Endothelial cell of umbilical vein (primary cell): ENCODE measurements at regions not wholly inside any gene's neighbourhood (a gene's known extent, or its start where the extent isn't known, plus 50 kb on each side); places are given as distances from the start of the nearest gene placed in this dataset.

ENCODE experiments used
- BruUV-seq: library from RNA; stranded (reverse); fragments of 400-500 nt; replicated peaks from 2 replicates; lab custom pipeline; 2021; lab: Mats Ljungman, UMichigan
- CTCF ChIA-PET: fragments of 300-600, 350-600 bp; sonication (Branson Sonifier 250); formaldehyde crosslinking; loops from one replicate; lab custom pipeline; 2021; ENCODE audit warnings: antibody characterized with exemption, inconsistent platforms; lab: Charles Lee
- POLR2A ChIA-PET: fragments of 300-600, 350-600 bp; sonication (Branson Sonifier 250); formaldehyde crosslinking; loops from one replicate; lab custom pipeline; 2021; ENCODE audit warnings: antibody characterized with exemption, inconsistent platforms; lab: Charles Lee
- DNase-seq: peaks from one replicate; pipeline ENCODE4 v3.0.0-alpha.2; 2011; ENCODE audit warnings: low read depth, low spot score
- FAIRE-seq: peaks from 2 replicates; lab custom pipeline; 2011; peaks lifted over from hg19 to GRCh38; lab: Jason Lieb, UNC
- H2AFZ ChIP-seq: 2 replicates; pipeline ENCODE4 v1.6.0; 2012; ENCODE audit warnings: low read depth, low read length, control low read depth, inconsistent platforms
- H3K27ac ChIP-seq: 2 replicates; pipeline ENCODE4 v1.5.1; 2011; ENCODE audit warnings: low read depth, mild to moderate bottlenecking, control low read depth, low read length, moderate library complexity; ENCODE audit not compliant: insufficient read depth
- H3K27me3 ChIP-seq, 2 experiments: 2 replicates each; pipeline versions ENCODE4 v1.6.0 to v1.6.1; 2011; ENCODE audit warnings: low read length in 2 of 2, mixed read lengths in 1 of 2; ENCODE audit not compliant: control insufficient read depth in 2 of 2, insufficient read depth in 2 of 2
- H3K36me3 ChIP-seq, 2 experiments: 2 replicates in 1 of 2; 3 replicates in 1 of 2; pipeline ENCODE4 v1.5.1; 2011; ENCODE audit warnings: low read length in 2 of 2, mild to moderate bottlenecking in 1 of 2, moderate library complexity in 1 of 2; ENCODE audit not compliant: control insufficient read depth in 2 of 2, insufficient read depth in 2 of 2; ENCODE audit errors: extremely low read depth in 1 of 2
- H3K4me1 ChIP-seq: 3 replicates; pipeline ENCODE4 v1.5.1; 2011; ENCODE audit warnings: mild to moderate bottlenecking, low read length; ENCODE audit not compliant: control insufficient read depth, insufficient read depth; ENCODE audit errors: extremely low read depth
- H3K4me2 ChIP-seq: 2 replicates; pipeline ENCODE4 v1.6.1; 2011; ENCODE audit warnings: low read length, control low read depth, mixed read lengths; ENCODE audit not compliant: insufficient read depth
- H3K4me3 ChIP-seq, 3 experiments: fragments of 200-600 bp in 1 of 3; sonication (generic), shearing (Covaris generic) in 1 of 3; replicated peaks in 1 of 3; 2 replicates each; pipeline ENCODE4 v1.5.1; 2011 to 2016; ENCODE audit warnings: control low read depth in 3 of 3, low read length in 3 of 3, mild to moderate bottlenecking in 2 of 3, inconsistent platforms in 1 of 3, low read depth in 1 of 3, moderate library complexity in 1 of 3; ENCODE audit not compliant: insufficient read depth in 1 of 3
- H3K79me2 ChIP-seq: 2 replicates; pipeline ENCODE4 v1.6.0; 2012; ENCODE audit warnings: low read length, inconsistent platforms; ENCODE audit not compliant: control insufficient read depth, insufficient read depth
- H3K9ac ChIP-seq: replicated peaks from 2 replicates; pipeline ENCODE3; 2011; ENCODE audit warnings: low read length, control low read depth; ENCODE audit not compliant: insufficient read depth; ENCODE audit errors: extremely low read depth
- H3K9me1 ChIP-seq: replicated peaks from 3 replicates; pipeline ENCODE4 v1.6.0; 2011; ENCODE audit warnings: mild to moderate bottlenecking, low read length; ENCODE audit not compliant: control insufficient read depth, insufficient read depth; ENCODE audit errors: extremely low read depth
- H3K9me3 ChIP-seq: replicated peaks from 2 replicates; pipeline ENCODE4 v1.5.1; 2012; ENCODE audit warnings: low read length, inconsistent platforms; ENCODE audit not compliant: control insufficient read depth, insufficient read depth
- H4K20me1 ChIP-seq: replicated peaks from 2 replicates; pipeline ENCODE3; 2011; ENCODE audit warnings: mild to moderate bottlenecking, low read length; ENCODE audit not compliant: control insufficient read depth, insufficient read depth; ENCODE audit errors: extremely low read depth
- CTCF ChIP-seq, 2 donors: IDR thresholded peaks; 1 replicate in 1 of 2; 2 replicates in 1 of 2; pipeline ENCODE4 v1.5.1; 2011; ENCODE audit warnings: low read length in 2 of 2, mild to moderate bottlenecking in 2 of 2, moderate library complexity in 2 of 2, control low read depth in 1 of 2, inconsistent platforms in 1 of 2, low read depth in 1 of 2; ENCODE audit not compliant: insufficient read depth in 1 of 2; ENCODE audit errors: extremely low read depth in 1 of 2
- EZH2 ChIP-seq: IDR thresholded peaks from 2 replicates; pipeline ENCODE4 v1.6.1; 2012; ENCODE audit warnings: borderline replicate concordance, low read depth, mild to moderate bottlenecking, moderate library complexity, low read length, inconsistent platforms; ENCODE audit not compliant: severe bottlenecking
- FOS ChIP-seq: IDR thresholded peaks from 2 replicates; pipeline ENCODE4 v1.6.1; 2011; ENCODE audit warnings: mild to moderate bottlenecking, low read length, moderate library complexity, borderline replicate concordance; ENCODE audit not compliant: insufficient read depth
- GATA2 ChIP-seq: IDR thresholded peaks from 2 replicates; pipeline ENCODE4 v1.7.0; 2011; ENCODE audit warnings: low read depth, mild to moderate bottlenecking, moderate library complexity, mixed read lengths, low read length; ENCODE audit not compliant: insufficient read length, insufficient read depth
- JUN ChIP-seq: IDR thresholded peaks from 2 replicates; pipeline ENCODE4 v1.6.1; 2011; ENCODE audit warnings: borderline replicate concordance, low read depth; ENCODE audit not compliant: insufficient read length, insufficient read depth
- MAX ChIP-seq: IDR thresholded peaks from 2 replicates; pipeline ENCODE4 v1.6.1; 2011; ENCODE audit not compliant: insufficient read depth, insufficient read length
- MYC ChIP-seq: IDR thresholded peaks from one replicate; pipeline ENCODE4 v1.6.1; 2011; ENCODE audit warnings: mild to moderate bottlenecking, low read depth, low read length
- POLR2A ChIP-seq: IDR thresholded peaks from 2 replicates; pipeline ENCODE4 v1.6.1; 2012; ENCODE audit warnings: low read depth, mild to moderate bottlenecking, control low read depth, low read length
- POLR2AphosphoS5 ChIP-seq: IDR thresholded peaks from 2 replicates; pipeline ENCODE4 v1.6.1; 2012; ENCODE audit warnings: low read depth, mild to moderate bottlenecking, control low read depth, low read length, moderate library complexity; ENCODE audit not compliant: insufficient read depth
- dilution Hi-C: fragments of 300-500 bp; cut with MboI; formaldehyde crosslinking; loops from one replicate; pipeline ENCODE4 v1.15.0; 2019; ENCODE audit warnings: low sequenced_read_pairs; ENCODE audit not compliant: extremely low pct_ligation_motif_present
- intact Hi-C: fragments of 100-400 bp; cut with micrococcal nuclease; formaldehyde crosslinking; loops from one replicate; pipeline ENCODE4 v1.10.0; 2022

GRCh38 chr3:106446271-106446670 is 577.5 kb upstream of the CBLB start:
- H3K27ac ChIP-seq, result no peak overlapping the region
- dilution Hi-C loops (no loop called here), intact Hi-C loops (no loop called here)
- no peak overlapping the region for H3K9ac ChIP-seq
- no peaks in the 10 kb centered on the region for H3K36me3 ChIP-seq
- FAIRE-seq, result no peak
- H3K9me1 ChIP-seq, result no peaks in the 10 kb centered on the region
- H3K79me2 ChIP-seq, result no peaks in the 10 kb centered on the region
- no peaks in the 10 kb centered on the region for H4K20me1 ChIP-seq
- no peak overlapping the region for H3K4me2 ChIP-seq
- CTCF ChIA-PET, result interaction anchor here (0.8 to 1.4 kb wide), 2 partner anchors 9 to 15 kb away, joined by 3 to 5 read pairs; no protein-coding TSS in a partner anchor
- no peaks in the 10 kb centered on the region for H3K4me1 ChIP-seq
- no peak overlapping the region for H2AFZ ChIP-seq
- H3K27me3 ChIP-seq, result no peaks in the 10 kb centered on the region
- TF ChIP-seq MAX, result no peak
- TF ChIP-seq POLR2AphosphoS5, result no peak
- no peak for TF ChIP-seq GATA2
- TF ChIP-seq FOS, result no peak
- no peak for TF ChIP-seq EZH2
- no peak for TF ChIP-seq JUN
- TF ChIP-seq CTCF (IDR thresholded peaks at IDR 0.05; ENCODE audit: extremely low read depth in 1 of 2, insufficient read depth in 1 of 2, low read depth in 1 of 2, low read length in 2 of 2), result no peak
- TF ChIP-seq MYC, result no peak
- TF ChIP-seq POLR2A, result no peak
- H3K4me3 ChIP-seq, result no peak overlapping the region
- no peak for DNase-seq
- no TSS peak for BruUV-seq
- POLR2A ChIA-PET, result no interaction called here
- H3K9me3 ChIP-seq, result no peaks in the 10 kb centered on the region
